HepG2 (cell line): ENCODE measurements at regions not wholly inside any gene's neighbourhood (a gene's known extent, or its start where the extent isn't known, plus 50 kb on each side); places are given as distances from the start of the nearest gene placed in this dataset.

ENCODE experiments used
- ATAC-seq: fragments of 200-7000 bp; cut with Tn5 transposase; 3 replicates; pipeline ENCODE4 v1.9.1; 2020; ENCODE audit warnings: mild to moderate bottlenecking, moderate library complexity
- BruUV-seq: library from RNA; stranded (reverse); fragments of 400-500 nt; replicated peaks from 2 replicates; lab custom pipeline; 2021; lab: Mats Ljungman, UMichigan
- CTCF ChIA-PET: fragments of 300-600 bp; formaldehyde crosslinking; extraction: SDS; loops from one replicate; lab custom pipeline; 2021; ENCODE audit warnings: low total read pairs, inconsistent platforms, low intra/inter-chr PET ratio; lab: Yijun Ruan, JAX
- POLR2A ChIA-PET: fragments of 350-600 bp; sonication (Branson Sonifier 250); formaldehyde crosslinking; loops from one replicate; lab custom pipeline; 2020; ENCODE audit warnings: antibody characterized with exemption, inconsistent platforms; lab: Yijun Ruan, JAX
- DNase-seq: peaks from one replicate; pipeline ENCODE4 v3.0.0-alpha.2; 2015; ENCODE audit warnings: low spot score
- FAIRE-seq: peaks from 3 replicates; lab custom pipeline; 2011; peaks lifted over from hg19 to GRCh38; lab: Jason Lieb, UNC
- H2AFZ ChIP-seq: one replicate; pipeline ENCODE4 v1.6.1; 2011; ENCODE audit warnings: low read length, inconsistent platforms
- H3K27ac ChIP-seq: fragments of 300-600 bp; 3 replicates; pipeline ENCODE4 v1.8.0; 2011; ENCODE audit warnings: mixed run types, mild to moderate bottlenecking, mixed read lengths, low read length, inconsistent platforms; ENCODE audit not compliant: insufficient read depth; ENCODE audit errors: extremely low read length
- H3K27me3 ChIP-seq, 2 experiments: fragments of 200-600 bp in 1 of 2; 2 replicates in 1 of 2; 3 replicates in 1 of 2; pipeline versions ENCODE4 v1.6.0 to v1.8.0; 2011; ENCODE audit warnings: low read length in 2 of 2, mild to moderate bottlenecking in 2 of 2, moderate library complexity in 2 of 2, inconsistent platforms in 1 of 2; ENCODE audit not compliant: insufficient read depth in 2 of 2, control insufficient read depth in 1 of 2
- H3K36me3 ChIP-seq, 2 experiments: fragments of 200-600 bp in 1 of 2; replicated peaks in 1 of 2; 2 replicates in 1 of 2; 3 replicates in 1 of 2; pipeline versions ENCODE4 v1.5.1 to v1.8.0; 2011; ENCODE audit warnings: low read length in 2 of 2, inconsistent platforms in 1 of 2; ENCODE audit not compliant: insufficient read depth in 2 of 2, control insufficient read depth in 1 of 2
- H3K4me1 ChIP-seq: 2 replicates; pipeline ENCODE4 v1.5.1; 2012; ENCODE audit warnings: low read length, inconsistent platforms; ENCODE audit not compliant: insufficient read depth
- H3K4me2 ChIP-seq: 2 replicates; pipeline ENCODE4 v1.6.0; 2011; ENCODE audit warnings: low read depth, low read length, inconsistent platforms
- H3K4me3 ChIP-seq, 3 experiments: fragments of 200-600 bp in 1 of 3; sonication (generic), shearing (Covaris generic) in 1 of 3; replicated peaks in 1 of 3; 2 replicates each; pipeline ENCODE4 v1.5.1; 2011 to 2016; ENCODE audit warnings: low read length in 3 of 3, inconsistent platforms in 2 of 3, low read depth in 2 of 3, mild to moderate bottlenecking in 2 of 3, control low read depth in 1 of 3, mixed read lengths in 1 of 3; ENCODE audit not compliant: insufficient read depth in 1 of 3
- H3K79me2 ChIP-seq: one replicate; pipeline ENCODE4 v1.6.1; 2011; ENCODE audit warnings: low read length, inconsistent platforms; ENCODE audit not compliant: insufficient read depth
- H3K9ac ChIP-seq: 2 replicates; pipeline ENCODE4 v1.6.0; 2011; ENCODE audit warnings: mild to moderate bottlenecking, low read depth, low read length, inconsistent platforms; ENCODE audit not compliant: insufficient read depth
- H3K9me3 ChIP-seq: 2 replicates; pipeline ENCODE4 v1.5.1; 2012; ENCODE audit warnings: mild to moderate bottlenecking, low read length
- H4K20me1 ChIP-seq: 2 replicates; pipeline ENCODE4 v1.6.0; 2011; ENCODE audit warnings: inconsistent platforms, mild to moderate bottlenecking, low read length, moderate library complexity; ENCODE audit not compliant: insufficient read depth
- AKNA ChIP-seq: sonication (generic); formaldehyde crosslinking; IDR thresholded peaks from 2 replicates; pipeline ENCODE4 v1.4.0; 2020; ENCODE audit warnings: missing genetic modification reagents, borderline replicate concordance
- MTF1 ChIP-seq: sonication (generic); formaldehyde crosslinking; IDR thresholded peaks from 2 replicates; pipeline ENCODE4 v1.5.0; 2020; ENCODE audit warnings: missing genetic modification reagents
- SMAD3 ChIP-seq: sonication (generic); formaldehyde crosslinking; IDR thresholded peaks from 2 replicates; pipeline ENCODE4 v1.4.0; 2020; ENCODE audit warnings: missing genetic modification reagents
- SRY ChIP-seq: sonication (generic); formaldehyde crosslinking; IDR thresholded peaks from 2 replicates; pipeline ENCODE4 v1.8.0; 2022; ENCODE audit warnings: mild to moderate bottlenecking, missing genetic modification reagents
- ZNF318 ChIP-seq: sonication (generic); formaldehyde crosslinking; IDR thresholded peaks from 2 replicates; pipeline ENCODE4 v1.4.0; 2020; ENCODE audit warnings: mild to moderate bottlenecking, missing genetic modification reagents
- WGBS: methylation state at CpG from one replicate; pipeline ENCODE4 v1.1.6; 2017; ENCODE audit warnings: low lambda C conversion rate; 5-methylcytosine and 5-hydroxymethylcytosine counted together
- in situ Hi-C: cut with HindIII; loops from 2 replicates; pipeline ENCODE4 v1.10.0; 2017; ENCODE audit warnings: low pct_unique_long_range_greater_than_20kb; ENCODE audit not compliant: extremely low pct_ligation_motif_present
- intact Hi-C: fragments of 100-400 bp; cut with micrococcal nuclease; formaldehyde crosslinking; loops from one replicate; pipeline ENCODE4 v1.10.0; 2022; ENCODE audit not compliant: unreplicated experiment

- H3K4me1 ChIP-seq, result no peaks in the 10 kb centered on the region
- no peaks in the 10 kb centered on the region for H3K36me3 ChIP-seq
- H3K27ac ChIP-seq, result no peak overlapping the region
- intact Hi-C loops (no loop called here), in situ Hi-C loops (no loop called here)
- H3K4me2 ChIP-seq, result no peak overlapping the region
- CTCF ChIA-PET, result no interaction called here
- under 1% methylated on average over 2 of the region's 2 CpGs for WGBS
- no peak for DNase-seq
- H3K9me3 ChIP-seq, result no peaks in the 10 kb centered on the region; the same call in 1 of the 2 replicates
- H4K20me1 ChIP-seq, result no peaks in the 10 kb centered on the region
- H3K27me3 ChIP-seq, result no peaks in the 10 kb centered on the region
- no peaks in the 10 kb centered on the region for H3K79me2 ChIP-seq
- no TSS peak for BruUV-seq
- no peak overlapping the region for H2AFZ ChIP-seq
- no peak for ATAC-seq
- POLR2A ChIA-PET, result no interaction called here
- FAIRE-seq, result no peak
- H3K9ac ChIP-seq, result no peak overlapping the region
- no peak overlapping the region for H3K4me3 ChIP-seq
- no peak for TF ChIP-seq AKNA (CRISPR knock-in tag)
- no peak for TF ChIP-seq ZNF318 (CRISPR knock-in tag)
- TF ChIP-seq MTF1 (CRISPR knock-in tag), result no peak
- TF ChIP-seq SMAD3, result no peak
- TF ChIP-seq SRY (CRISPR knock-in tag), result no peak
These were observed 268.8 kb downstream of the CNTN3 start for GRCh38 chr3:74345701-74346100.
